GM18511 (cell line): ENCODE measurements at regions not wholly inside any gene's neighbourhood (a gene's known extent, or its start where the extent isn't known, plus 50 kb on each side); places are given as distances from the start of the nearest gene placed in this dataset.

Experiments used
- ATAC-seq: cut with Tn5 transposase; IDR thresholded peaks from one replicate; pipeline ENCODE4 v1.9.1; 2021; ENCODE audit warnings: mild to moderate bottlenecking, moderate library complexity; ENCODE audit not compliant: unreplicated experiment

DNA sequence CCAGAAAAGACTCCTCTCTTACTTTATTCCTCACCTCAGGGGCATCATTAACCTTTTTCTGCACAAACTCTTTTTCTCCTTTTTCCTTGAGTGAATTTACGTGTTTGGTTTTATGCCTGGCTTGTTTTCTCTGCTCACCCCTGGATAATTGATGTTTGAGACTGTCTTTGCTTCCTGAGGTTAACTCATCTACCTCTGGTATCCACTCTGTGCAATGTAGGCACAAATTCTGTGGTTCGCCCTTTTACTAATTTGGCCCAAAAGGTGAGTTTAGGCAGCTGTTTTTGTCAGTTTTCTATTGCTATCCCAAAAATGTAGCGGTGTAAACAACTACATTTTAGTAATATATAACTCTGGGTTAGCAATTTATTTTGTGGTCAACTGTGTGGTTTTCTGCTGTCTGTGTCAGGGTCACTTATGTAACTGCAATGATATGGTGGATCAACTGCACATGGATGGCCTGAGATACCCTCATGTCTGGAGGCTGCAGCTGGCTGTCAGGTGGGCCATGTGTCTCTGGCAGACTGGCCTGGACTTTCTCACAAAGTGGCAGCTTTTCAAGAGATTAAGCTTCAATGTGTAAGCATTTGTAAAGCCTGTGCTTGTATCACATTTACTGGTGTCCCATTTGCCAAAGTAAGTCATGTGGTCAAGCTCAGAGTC is 329.7 kb downstream of the FSIP2 start:
- ATAC-seq = peak; percentile 60

DNA sequence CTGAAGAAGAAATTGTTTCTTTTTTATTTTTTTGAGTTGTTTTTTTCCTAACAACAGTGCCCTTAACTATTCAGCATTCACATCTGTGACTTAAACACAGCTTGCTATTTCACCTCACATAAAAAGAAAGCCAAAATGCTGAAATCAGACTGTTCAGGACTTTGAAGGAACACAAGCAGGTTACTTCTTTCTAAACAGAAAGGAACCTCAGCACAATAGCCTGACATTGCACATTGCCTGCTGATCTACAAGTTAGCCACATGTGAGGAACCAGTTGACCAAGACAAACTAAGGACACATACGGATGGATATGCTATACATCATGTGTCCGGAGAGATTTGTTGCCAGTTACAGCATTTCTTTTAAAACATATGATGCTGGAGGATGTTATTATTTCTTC is 331.1 kb downstream of the FSIP2 start:
- ATAC-seq = no peak

DNA sequence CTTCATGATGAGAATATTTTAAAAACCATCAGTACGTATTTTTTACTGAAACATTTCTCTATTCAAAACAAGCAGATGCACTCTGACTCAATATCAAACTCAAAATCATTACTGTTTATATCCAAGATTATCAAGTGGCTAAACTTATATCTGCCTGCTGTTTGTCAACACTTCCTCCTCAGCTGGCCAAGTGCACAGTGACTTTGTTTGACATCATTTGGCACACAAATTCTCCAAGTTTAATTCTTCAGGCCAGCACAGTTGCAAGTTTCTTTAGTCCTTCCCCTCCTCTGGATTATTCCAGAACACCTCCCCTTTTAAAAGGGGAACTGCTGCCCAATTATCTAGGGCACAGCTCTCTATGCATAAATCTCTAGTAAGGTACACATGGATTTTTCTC is 346.6 kb downstream of the FSIP2 start:
- ATAC-seq = no peak

DNA sequence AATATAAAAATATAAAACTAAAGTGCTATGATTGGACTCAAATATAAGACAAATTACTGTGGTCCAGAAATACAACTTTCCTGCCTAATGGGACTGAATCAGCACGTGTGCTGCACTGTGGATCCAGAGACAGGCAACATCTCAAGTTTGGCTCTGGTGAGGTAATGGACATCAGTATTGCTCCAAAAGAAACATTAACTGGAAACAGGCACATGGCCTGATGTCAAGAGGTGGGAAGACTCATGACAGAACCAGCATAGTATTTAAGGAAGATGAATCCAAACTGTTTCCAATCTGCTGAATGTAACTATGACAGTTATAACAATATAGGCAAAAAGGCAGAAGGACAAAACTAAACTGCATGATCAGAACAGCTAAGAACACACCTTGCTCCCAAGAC is 354.6 kb downstream of the FSIP2 start:
- no peak for ATAC-seq

DNA sequence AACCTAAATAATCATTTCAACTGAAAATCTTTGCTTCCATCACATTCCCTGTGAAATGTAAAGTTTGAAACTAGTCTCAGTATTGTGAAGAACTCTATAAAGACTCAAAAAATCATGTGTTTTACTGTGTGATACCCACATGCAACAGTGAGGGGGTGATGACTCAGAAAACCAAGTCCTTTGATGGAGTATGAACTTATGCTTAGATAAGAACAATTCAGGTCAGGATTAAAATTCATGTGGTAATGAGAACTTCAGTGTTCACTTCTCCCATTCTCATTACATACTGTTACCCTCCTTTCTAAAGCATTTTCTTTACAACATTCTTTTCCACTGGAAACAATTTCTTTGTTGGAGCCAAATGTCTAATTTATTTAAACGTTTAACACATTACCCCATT is 360.2 kb downstream of the FSIP2 start:
- ATAC-seq = no peak

DNA sequence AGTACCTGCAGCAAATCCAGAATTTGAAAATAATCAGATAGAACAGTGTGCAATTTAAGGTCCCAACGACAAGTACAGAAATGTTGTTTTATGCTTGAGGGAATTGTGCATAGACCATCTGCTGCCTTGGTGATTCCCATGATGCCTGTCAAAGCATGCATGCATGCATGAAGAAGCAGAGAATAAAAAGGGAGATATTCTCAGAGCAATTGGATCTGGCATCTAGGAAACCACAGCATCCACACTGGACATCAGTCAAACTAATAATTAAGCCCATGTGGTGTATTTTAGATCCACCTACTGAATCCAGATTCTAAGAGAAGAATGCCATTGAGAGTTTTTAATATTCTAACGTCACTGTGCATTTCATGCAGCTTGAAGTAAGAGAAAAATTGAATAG is 361.2 kb downstream of the FSIP2 start:
- no peak for ATAC-seq

DNA sequence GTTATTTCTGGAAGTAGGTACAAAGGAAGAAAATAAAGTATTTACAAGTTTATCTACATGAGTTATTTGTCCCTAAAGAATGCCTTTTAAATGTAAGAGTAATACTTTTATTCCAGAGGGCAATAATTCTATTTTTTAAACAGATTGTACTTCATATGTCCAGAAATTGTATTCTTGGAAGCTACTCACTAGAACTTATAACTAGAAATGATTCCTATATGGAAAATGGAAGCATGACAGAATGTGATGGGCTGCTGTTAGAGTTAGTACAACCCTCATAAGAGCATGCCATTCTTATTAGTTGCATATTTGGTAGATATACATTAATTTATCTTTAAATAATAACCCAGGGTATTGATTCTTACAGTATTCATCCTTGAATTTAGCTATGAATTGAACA is 362.0 kb downstream of the FSIP2 start:
- ATAC-seq = no peak

DNA sequence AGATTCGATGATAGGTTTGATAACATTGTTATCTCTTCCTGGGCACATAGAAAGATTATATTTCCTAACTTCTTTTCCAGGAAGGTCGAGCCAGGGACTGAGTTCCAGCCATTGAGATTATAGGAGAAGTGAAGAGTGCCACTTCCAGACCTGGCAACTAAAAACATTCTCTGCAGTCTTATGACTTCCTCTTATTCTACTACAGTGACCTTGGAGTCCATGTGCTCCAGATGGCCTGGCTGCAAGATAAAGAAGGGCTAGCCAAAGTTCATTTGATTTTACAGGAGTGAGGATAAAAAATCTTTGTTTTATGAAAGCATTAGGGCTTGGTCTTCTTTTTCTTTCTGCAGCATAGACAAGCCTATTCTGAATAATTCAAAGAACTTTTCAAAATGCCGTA is 363.0 kb downstream of the FSIP2 start:
- ATAC-seq = no peak

DNA sequence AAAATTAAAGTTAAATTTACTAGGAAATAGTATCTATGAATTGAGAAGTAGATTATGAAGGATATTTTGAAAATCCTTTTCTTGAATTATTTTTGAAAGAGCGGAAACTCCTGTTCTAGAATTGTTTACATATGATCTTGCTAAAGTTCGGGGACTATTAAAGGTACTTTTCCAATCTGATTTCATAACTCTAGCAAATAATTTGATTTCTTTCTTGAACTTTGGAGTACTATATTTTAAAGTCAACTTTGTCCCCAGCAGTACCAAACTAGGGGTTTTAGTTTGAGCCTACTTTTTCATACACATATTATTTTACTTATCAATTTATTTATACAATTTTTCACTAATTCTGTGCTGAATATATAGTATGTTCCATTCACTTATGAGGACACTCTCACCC is 364.7 kb downstream of the FSIP2 start:
- no peak for ATAC-seq

DNA sequence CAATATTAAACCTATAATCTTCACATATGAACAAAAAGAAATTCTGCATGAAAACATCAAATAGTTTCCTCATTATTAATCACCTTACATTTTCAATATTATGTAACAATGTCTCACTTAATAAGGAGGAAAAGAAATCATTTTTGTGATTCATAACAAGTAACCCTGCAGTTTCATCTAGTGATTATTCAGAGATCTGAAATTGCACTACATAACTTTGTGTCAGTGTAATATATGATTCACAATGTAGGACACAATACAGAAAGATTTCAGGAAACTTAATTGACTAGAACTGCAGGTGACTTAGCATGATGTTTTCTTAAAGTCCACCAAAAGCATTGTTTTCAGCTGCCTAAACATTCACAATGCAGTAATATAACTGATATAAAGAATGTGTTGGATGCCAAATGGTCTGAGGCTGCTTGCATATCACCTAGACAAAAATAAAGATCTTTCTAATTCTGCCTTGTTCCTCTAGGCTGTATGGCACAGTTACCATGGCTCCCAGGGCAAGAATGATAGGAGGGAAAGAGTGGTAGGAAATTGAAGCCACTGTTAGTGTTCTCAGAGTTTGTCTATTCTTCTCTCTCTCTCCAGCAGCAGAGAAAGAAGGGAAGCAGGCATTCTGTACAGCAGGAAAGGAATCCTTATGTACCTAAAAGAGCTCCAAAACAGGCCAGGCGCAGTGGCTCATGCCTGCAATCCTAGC is 366.6 kb downstream of the FSIP2 start:
- ATAC-seq = no peak

DNA sequence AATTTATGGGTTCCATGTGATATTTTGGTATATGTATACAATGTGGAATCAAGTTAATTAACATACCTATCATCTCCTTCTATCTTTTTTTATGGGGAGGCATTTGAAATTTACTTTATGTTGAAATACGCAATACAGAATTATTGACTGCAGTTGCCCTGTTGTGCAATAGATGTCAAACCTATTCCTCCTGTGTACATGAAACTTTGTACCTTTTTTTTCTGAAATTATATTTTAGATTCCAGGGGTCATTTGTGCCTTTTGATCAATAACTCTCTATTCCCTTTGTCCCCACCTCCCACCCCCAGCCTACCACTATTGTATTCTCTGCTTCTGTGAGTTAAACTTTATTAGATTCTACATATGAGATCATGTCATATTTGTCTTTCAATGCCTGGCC is 369.9 kb downstream of the FSIP2 start:
- no peak for ATAC-seq

DNA sequence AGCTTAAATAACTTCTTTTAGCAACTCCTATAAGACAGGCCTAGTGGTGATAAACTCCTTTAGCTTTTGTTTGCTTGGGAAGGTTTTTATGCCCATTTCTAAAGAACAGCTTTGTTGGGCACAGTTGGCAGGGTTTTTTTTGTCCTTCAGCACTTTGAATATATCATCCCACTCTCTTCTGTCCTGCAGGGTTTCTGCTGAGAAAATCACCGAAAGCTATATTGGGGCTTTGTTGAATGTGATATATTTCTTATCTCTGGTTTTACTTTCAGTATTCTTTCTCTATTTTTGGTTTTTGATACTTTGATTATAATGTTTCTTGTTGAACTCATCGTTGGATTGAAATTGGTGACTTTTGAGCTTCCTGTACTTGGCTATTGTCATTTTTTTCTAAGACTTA is 372.8 kb upstream of the ZC3H15 start:
- ATAC-seq = no peak

DNA sequence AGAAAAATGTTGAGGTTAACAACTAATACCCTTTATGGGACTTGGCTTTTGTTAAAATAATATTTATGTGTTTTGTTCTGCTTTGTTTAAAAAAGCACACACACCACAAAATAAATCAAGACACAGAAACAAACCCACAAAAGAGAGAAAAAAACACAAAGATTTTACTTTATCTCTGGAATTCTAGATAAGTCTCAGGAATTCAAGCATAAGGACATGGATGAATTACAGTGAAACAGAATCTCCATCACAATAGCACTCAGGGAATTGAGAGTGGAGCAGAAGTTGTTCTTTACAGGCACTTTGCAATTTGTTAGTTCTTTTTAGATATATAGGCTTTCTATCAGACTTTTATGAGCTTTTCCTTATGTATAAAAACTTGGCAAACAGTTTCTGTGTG is 360.9 kb upstream of the ZC3H15 start:
- ATAC-seq = no peak

DNA sequence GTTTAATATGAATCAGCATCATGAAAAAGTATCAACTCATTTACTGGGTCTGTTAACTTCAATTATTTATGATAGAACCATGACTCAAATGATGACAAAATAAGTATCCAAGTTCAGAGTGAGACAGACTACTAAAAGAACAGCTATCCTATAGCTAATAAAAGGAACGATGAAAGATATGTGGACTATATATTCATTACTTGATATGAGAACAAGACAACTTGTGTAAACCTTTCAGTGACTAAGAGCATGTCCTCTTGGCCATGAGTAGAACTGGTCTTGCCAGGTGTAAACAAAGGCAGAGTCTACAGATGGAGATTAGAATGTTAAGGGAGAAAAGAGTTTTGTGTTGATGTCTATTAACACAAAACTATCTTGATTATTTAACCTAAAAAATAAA is 360.4 kb upstream of the ZC3H15 start:
- ATAC-seq = no peak

DNA sequence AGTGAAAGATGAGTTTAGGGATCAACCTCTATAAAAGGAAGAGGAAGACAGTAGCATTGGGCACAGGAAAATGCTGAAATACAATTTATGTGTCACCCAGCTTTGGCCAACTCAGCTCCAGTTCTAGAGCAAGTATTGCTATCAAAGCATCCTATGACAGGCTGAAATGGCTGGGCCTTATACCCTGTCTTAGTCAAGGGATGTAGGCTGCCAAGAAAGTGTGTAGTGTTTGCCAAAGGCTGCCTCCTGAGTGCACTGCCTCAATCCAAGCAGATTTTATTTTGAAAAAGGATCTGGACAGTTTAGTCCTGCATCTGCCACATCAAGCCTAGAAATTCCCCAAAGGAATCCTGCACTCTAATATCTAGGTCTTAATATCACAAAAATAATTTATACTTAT is 359.9 kb upstream of the ZC3H15 start:
- ATAC-seq = no peak

DNA sequence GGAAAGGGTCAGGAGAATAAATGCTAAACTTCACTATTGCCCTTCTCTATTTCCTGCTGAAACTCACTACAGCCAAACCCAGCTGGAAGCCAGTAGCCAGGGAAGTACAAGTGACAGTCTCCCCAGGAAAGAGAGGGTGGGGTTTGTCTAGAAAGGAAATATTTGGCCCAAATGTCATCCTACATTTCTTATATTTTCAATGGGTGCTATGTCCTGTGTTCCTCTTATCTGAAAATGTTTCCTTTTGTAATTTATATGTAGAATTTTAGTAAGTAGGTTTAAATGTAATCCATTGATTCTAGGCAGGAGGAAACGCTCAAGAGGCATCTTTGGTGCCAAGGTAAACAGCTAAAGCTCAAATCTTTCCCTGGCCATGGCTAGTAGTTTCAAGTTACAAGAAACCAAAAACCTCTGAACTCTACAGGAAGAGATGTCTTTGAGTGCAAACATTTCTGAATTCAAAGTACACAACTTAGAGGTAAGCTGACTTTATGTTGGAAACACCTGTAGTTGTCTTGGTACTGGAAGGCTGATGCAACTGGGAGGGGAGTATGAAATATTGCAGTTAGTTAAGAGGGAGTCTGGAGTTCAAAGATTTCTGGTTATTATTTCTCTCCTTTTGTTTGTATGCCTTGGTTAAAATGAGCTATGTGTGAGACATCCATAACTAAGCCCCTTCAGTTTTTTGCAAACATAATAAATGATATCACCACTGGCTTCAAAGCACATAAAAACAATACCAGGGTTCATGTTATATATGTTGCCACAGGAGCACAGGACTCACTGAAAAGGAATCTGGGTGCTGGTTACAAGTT is 356.1 kb upstream of the ZC3H15 start:
- ATAC-seq = no peak

DNA sequence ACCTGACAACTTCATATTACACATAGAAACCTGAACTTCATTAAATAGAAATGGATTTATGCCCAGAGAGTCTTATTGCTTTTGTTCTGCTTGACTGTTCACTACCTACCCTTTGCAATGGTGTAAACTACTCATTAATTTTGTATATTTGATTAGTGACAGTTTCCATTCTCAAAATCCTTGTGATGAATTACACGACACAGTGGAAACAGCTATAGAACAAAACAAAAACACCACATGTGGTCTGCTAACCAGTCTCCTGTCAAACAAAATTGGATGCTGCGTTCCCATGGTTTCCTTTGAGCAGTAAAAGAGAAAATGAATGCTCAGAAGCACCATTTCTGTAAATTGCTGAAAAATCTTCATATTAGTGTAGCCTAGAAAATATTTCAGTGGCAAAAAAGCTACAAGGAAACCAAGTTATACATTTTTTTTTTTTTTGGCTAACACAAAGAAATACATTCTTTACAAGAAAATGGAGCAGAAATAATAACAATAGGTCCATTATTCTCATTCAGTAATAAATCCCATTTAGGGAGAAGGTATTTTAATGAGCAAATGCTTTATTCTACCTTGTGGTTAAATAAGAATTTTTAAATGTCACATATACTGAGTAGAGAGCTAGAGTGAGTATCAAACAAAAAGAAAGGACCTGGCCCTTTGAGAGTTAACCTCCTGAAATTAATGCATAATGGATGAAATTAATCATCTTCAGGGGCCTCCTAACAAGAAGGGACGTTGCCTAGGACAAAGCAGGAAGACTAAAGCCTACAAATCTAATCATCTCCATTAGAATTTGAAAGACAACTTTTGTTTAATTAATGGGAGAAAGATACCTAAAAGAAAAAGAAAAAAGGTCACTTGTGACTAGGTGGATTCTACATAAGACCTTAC is 355.1 kb upstream of the ZC3H15 start:
- no peak for ATAC-seq

DNA sequence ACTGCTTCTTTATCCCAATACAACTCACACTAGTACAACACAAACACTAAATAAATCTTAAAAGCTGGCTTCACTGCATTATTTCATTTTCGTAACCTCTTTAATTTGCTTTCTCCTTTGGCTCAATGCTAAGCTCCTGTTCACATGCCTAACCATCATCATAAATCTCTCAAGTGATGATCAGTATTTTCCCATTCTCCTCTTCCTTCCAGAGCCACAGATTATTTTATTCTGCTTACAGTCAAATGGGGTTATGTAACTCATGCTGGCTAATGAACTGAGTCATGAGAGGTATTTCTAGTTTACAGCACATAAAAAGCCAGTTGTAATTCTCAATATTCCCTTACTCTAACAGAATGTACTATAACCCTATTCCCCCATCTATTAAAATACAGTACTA is 350.4 kb upstream of the ZC3H15 start:
- ATAC-seq = no peak

DNA sequence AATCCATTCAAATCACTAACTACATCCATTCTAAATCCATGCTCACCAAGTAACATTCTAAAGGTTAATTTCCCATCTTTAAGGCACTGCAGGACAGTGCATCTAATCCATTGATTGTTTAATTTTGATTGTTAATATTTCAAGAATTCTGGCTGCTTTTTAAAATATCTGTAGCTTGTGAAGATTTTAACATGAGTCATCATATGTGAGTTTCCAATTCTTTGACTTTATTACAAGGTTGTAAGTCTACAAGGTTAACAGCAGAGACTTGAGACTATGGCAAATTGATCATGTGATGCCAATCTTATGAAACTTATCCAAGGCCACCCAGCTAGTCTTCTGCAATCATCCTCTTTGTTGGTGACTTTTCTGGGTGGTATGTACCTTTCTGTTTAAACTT is 349.2 kb upstream of the ZC3H15 start:
- ATAC-seq = no peak

DNA sequence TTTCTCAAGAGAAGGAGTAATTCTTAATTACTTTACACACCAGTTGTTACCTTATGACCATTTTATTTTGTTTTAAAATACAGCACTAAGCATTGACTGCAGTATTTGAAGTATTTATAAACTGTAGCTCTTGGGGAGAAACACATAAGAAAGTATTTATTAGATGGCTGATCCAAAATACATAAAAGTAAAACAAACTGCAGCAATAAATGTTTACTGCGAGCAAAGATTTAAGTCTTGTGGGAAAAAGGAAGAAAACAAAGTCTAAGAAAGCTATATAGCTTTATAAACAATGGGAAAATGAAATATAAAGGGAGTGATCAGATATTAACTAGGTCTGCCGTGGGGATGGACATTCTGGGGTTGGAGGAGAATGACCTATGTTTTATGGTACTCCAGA is 347.2 kb upstream of the ZC3H15 start:
- no peak for ATAC-seq

DNA sequence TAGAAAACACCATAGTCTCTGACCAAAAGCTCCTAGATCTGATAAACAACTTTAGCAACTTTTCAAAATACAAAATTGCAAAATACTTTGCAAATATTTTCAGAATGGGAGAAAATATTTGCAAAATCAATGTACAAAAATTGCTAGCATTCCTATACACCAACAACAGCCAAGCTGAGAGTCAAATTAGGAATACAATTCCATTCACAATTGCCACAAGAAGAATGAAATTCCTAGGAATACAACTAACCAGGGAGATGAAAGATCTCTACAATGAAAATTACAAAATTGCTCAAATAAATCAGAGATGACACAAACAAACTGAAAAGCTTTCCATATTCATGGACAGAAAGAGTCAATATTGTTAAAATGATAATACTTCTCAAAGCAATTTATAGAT is 327.0 kb upstream of the ZC3H15 start:
- ATAC-seq = no peak
